Right cardiac atrium (tissue), 5 donors: ENCODE measurements at regions not wholly inside any gene's neighbourhood (a gene's known extent, or its start where the extent isn't known, plus 50 kb on each side); places are given as distances from the start of the nearest gene placed in this dataset.
"Not testable (repeated sequence)": the region's sequence is repeated elsewhere in the genome, so short reads cannot be mapped to it uniquely, and the experiment has no call there.

Experiments
- ATAC-seq, 2 donors: fragments of 200-7000 bp; cut with Tn5 transposase; one replicate each; pipeline versions ENCODE4 v1.8.0 to v1.9.1; 2020; ENCODE audit warnings: moderate library complexity in 2 of 2, mild to moderate bottlenecking in 1 of 2
- DNase-seq, 3 donors: peaks; one replicate each; pipeline ENCODE4 v3.0.0-alpha.2; 2020
- H3K27ac ChIP-seq: one replicate; pipeline ENCODE4 v1.5.1; 2013; ENCODE audit warnings: mild to moderate bottlenecking, low read length, control low read depth, moderate library complexity
- H3K27me3 ChIP-seq: one replicate; pipeline ENCODE4 v1.6.1; 2013; ENCODE audit not compliant: control insufficient read depth, insufficient read depth
- H3K4me1 ChIP-seq: one replicate; pipeline ENCODE4 v1.6.1; 2013; ENCODE audit warnings: low read length; ENCODE audit not compliant: control insufficient read depth, insufficient read depth
- H3K4me3 ChIP-seq: one replicate; pipeline ENCODE4 v1.5.1; 2013; ENCODE audit warnings: low read length, control low read depth
- H3K9me3 ChIP-seq: one replicate; pipeline ENCODE4 v1.6.1; 2013; ENCODE audit warnings: low read length; ENCODE audit not compliant: control insufficient read depth
- WGBS: extraction: QIAGEN DNeasy Blood & Tissue Kit; methylation state at CpG from one replicate; pipeline ENCODE4 v1.1.7; 2013; 5-methylcytosine and 5-hydroxymethylcytosine counted together
- intact Hi-C, 4 donors: fragments of 100-400 bp; cut with DNase I; formaldehyde crosslinking; loops; one replicate each; pipeline versions ENCODE4 v1.11.0 to v1.14.0; 2022 to 2023
- donor health status: healthy with polysubstance abuse.
- donor health status: DM: no; HTN: yes; CAD: no.
- donor health status: DM: no; HTN: no; CAD: no.
- donor health status: DM: no; HTN: yes; CAD: no; lungs with severe emphysema.
- donor health status: DM: yes; HTN: yes; CAD: no.

DNA sequence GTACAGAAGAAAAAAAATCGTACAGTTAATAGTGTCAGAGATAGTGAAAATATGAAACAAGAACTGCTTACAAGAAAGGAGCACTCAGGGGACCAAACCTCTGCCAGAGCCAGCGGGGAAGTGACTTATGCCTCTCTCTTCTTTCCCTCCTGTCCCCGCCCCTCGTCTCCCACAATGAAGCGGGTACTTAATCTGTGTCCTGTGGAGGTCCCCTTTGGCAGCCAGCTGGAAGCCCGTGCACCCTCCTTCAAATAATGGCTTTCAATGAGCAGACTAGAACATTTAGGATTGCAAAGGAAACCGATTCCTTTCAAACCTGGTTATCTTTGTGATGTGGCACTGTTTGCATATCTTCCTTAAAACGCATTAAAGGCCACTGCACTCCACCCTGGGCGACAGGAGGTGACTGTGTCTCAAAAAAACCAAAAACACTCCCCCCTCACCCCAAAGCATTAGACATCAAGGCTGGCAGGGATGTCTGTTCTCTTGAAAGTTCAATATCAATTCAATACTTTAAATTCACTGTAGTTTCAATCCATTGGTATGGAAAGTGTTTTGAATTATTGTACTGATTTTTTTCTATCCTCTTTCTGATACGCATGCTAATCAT is 51.7 kb downstream of the PPIAL4C start:
- H3K27me3 ChIP-seq, H3K4me1 ChIP-seq, ATAC-seq, H3K27ac ChIP-seq, H3K9me3 ChIP-seq, H3K4me3 ChIP-seq, intact Hi-C loops: not testable (repeated sequence)
- peak in 1 of 3 donors; percentile 42 for DNase-seq
- WGBS, result 39% methylated on average over 7 of the region's 10 CpGs

DNA sequence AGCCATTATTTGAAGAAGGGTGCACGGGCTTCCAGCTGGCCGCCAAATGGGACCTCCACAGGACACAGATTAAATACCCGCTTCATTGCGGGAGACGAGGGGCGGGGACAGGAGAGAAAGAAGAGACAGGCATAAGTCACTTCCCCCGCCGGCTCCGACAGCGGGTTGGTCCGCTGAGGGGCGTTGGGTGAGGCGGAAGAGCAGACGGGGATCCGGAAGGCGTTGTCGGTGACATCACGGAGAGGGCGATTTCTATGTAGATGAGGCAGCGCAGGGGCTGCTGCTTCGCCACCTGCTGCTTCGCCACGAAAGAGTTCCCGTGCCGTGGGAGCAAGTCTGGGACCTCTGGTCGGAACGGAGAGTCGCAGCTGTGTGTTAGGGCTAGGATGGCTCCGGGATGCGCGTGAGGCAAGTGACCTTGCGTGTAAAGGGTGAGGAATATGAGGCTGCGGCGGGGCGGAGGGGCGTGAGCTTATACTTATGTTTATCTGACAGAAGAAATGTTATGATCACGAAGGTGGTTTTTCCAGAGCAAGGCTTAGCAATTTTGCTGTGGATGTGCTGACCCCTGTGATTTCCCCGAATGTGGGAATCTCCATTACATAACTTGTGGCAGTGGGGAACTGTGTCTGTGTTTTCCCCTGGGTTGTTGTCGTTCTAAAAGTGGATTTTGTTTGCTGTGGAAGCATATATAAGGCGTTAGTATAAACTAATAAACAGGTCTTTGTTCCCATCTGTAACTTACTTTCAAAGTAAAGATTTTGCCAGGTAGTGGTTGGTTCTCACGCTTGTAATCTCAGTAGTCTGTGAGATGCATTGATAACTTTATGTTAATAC is 52.9 kb downstream of the PPIAL4C start:
- H3K27me3 ChIP-seq, H3K4me1 ChIP-seq, H3K9me3 ChIP-seq, intact Hi-C loops: not testable (repeated sequence)
- peak overlapping the region; percentile 71 for H3K27ac ChIP-seq
- peak overlapping the region; percentile 52 for H3K4me3 ChIP-seq
- ATAC-seq (peak; percentile 98), DNase-seq (peak; percentile 91 to 96 (median 95))
- WGBS, result under 1% methylated on average over 40 of the region's 41 CpGs

DNA sequence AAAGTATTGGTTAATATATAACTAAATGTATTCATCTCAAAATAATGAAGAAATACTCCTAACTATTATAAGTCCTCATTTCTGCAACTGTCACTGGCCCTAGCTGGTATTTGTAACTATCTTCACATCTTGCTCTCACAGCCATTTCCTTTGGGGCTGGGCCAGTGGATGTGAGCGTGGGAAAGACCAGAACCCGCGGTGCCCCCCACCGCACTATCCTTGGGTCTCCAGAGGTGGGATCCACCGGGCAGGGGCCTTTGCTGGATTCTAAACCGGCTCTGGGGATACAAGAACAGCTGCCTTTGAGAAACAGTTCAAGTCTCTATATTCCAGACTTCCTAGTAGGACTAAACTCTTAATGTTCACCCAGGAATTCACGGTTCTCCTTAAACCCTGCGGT is 54.8 kb downstream of the PPIAL4C start:
- DNase-seq, H3K4me3 ChIP-seq, intact Hi-C loops, ATAC-seq, H3K27me3 ChIP-seq, H3K4me1 ChIP-seq, H3K9me3 ChIP-seq, H3K27ac ChIP-seq: not testable (repeated sequence)
- WGBS, result 82% methylated on average over 8 of the region's 8 CpGs

DNA sequence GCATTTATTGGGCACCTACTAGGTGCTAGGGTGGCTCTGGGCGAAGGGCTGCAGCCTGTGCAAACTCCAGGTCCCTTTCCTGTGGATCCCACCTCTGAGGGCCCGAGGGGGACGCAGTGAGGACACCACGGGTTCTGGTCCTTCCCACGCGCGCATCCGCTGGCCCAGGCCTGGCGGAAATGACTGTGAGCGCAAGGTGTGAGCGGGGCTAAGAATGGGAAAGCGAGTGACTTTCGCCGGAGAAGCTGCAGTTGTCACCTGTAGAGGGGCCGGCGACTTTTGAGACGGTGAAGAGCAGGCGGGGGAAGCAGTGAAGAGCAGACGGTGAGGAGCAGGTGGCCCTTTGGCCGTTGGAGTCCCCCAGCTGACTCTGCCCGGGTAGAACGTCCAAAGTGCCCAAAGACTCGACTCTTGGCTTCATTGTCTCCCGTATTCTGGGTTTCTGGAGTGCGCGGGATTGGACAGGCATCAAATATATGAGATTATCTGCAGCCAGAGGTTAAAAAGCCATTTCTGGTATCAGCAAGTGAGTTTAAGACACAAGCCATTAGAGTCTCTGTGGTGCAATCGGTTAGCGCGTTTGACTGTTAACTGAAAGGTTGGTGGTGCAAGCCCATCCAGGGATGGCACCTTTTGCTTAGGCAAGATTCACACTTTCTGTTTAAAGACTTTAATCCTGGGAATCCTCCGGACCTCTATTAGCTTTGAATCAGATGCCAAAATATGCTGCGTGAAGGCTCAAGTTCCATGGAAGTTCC is 55.4 kb downstream of the PPIAL4C start:
- H3K9me3 ChIP-seq, H3K27ac ChIP-seq, intact Hi-C loops, H3K27me3 ChIP-seq, ATAC-seq, H3K4me3 ChIP-seq, H3K4me1 ChIP-seq: not testable (repeated sequence)
- WGBS, result 89% methylated on average over 26 of the region's 31 CpGs
- DNase-seq, result peak in 1 of 3 donors; percentile 47

DNA sequence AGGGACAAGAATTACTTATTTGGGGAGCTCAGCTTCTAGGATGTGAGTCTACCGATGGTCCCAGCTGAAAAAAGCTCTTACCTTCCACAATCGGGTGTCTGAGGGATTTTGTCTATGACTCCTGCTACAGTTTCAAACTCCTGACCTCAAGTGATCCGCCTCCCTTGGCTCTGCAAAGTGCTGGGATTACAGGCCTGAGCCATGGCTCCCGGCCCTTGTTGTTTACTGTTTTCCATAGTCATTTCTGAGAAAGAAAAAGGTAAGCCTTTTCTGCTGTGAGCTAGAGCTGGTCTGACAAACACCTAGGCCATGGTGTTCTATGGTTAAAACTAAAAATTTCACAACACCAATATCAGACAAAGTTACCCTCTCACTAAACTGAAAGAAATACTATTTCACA is 57.5 kb downstream of the PPIAL4C start:
- H3K27ac ChIP-seq, H3K4me1 ChIP-seq, H3K27me3 ChIP-seq, H3K9me3 ChIP-seq, ATAC-seq, intact Hi-C loops, DNase-seq, H3K4me3 ChIP-seq: not testable (repeated sequence)
- WGBS, result 76% methylated on average over 4 of the region's 4 CpGs

DNA sequence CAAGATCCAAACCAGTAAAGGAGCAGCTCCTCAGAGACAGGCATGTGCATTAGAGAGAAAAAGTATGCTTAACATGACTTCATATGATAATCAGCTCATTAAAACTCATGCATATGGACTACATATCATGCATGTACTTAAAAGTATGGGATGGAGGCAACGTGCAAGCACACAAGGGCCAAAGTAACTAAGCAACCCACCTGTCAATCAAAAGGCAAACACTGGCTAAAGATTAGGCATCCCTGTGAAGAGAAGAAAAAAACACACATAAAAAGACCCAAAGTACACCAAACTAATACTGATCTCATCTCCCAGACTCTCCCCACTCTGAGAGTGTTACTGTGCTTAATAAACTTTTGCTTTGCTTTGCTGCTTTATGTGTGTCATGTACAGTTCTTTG is 61.2 kb downstream of the PPIAL4C start:
- H3K27ac ChIP-seq, H3K4me1 ChIP-seq, H3K27me3 ChIP-seq, H3K4me3 ChIP-seq, ATAC-seq, H3K9me3 ChIP-seq, DNase-seq, intact Hi-C loops: not testable (repeated sequence)
- WGBS, result 53% methylated on average over 1 of the region's 1 CpG

DNA sequence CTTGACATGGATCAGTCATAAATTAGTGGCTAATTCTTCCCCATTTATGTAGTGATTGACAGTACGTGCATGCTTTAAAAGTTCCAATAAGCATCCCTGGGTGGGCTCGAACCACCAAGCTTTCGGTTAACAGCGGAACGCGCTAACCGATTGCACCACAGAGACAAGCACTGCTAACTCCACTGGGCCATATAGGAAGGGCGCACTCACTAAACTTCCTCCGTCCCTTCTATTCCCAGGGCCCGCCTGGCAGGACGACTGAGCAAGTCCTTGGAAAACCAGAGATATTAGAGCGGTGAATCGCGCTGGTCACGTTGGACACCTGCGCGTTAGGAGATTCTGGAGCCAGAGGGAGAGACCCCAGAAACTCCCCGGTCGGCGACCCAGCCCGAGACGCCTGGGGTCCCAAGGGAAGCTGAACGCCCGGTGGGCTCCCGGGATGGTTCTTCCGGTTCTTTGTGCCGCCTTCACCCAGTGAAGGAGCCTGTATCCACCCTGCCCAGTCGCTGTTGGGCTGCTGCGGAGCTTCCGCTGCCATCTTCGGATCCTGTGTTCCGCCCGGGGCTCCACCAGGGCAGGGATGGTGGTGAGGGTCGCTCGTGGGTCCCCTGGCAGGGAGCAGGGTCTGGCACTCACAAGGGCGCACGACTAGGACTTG is 62.8 kb downstream of the PPIAL4C start:
- 7% methylated on average over 29 of the region's 37 CpGs for WGBS
- H3K4me3 ChIP-seq, result peak overlapping the region; percentile 20
- H3K9me3 ChIP-seq, H3K4me1 ChIP-seq, H3K27me3 ChIP-seq, intact Hi-C loops, H3K27ac ChIP-seq: not testable (repeated sequence)
- peak in 2 of 3 donors; percentile 30 to 38 for DNase-seq
- ATAC-seq, result peak; percentile 43 to 55

DNA sequence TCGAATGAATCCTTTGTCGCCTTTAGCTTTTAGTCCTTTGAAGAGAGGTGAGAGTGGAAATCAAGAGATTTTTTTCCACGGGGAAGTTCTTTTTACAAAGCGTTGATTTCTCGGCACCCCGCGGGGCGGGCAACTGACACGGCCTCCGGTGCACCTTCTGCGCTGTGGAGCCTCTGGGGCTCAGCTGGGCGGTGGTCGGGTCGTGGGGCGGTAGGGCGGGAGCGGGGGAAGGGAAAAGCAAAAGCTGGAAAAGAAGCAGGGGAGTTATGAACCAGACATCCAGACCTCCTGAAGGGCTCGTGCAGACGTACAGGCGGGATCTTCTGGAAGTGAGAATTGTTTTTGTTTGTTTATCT is 63.3 kb downstream of the PPIAL4C start:
- WGBS, result 15% methylated on average over 17 of the region's 20 CpGs
- intact Hi-C loops, H3K9me3 ChIP-seq, ATAC-seq, H3K4me3 ChIP-seq, H3K27me3 ChIP-seq, H3K27ac ChIP-seq, H3K4me1 ChIP-seq: not testable (repeated sequence)
- peak in 2 of 3 donors; percentile 13 to 45 for DNase-seq

DNA sequence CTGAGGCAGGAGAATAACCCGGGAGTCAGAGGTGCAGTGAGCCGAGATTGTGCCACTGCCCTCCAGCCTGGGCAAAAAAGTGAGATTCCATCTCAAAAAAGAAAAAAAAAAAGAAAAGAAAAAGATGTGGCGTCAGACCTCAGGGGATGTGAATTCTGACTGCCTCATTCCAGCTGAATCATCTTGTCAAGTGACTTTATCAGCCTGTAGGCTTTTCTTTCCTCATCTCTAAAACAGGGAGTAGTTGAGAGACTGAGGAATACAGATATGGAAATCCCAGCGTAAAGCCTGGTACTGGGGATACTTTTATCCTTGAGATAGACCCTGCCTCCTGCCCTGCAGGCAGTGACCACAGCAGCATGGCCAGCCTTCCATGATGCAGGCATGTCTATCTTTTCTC is 74.1 kb downstream of the PPIAL4C start:
- ATAC-seq, intact Hi-C loops, H3K9me3 ChIP-seq, H3K4me3 ChIP-seq, DNase-seq, H3K27ac ChIP-seq, H3K27me3 ChIP-seq, H3K4me1 ChIP-seq: not testable (repeated sequence)
- WGBS, result 65% methylated on average over 4 of the region's 4 CpGs

DNA sequence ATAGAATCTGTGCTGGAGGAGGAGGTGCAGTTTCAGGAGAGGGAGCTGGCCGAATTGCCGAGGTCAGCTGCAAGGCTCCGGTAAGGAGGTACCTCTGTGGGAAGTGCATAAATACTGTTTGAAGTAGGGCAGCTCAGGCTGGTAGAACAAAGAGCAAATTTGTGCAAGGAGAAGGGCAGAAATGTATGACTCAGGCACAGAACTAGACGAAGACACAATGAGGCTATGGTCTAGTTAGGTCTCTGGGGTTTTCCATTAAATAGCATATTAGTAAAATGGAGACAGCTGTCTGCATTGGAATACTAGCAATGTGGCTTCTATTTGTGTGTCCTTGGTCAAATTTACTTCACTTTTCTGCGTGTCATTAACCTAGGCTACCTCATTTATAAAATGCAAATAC is 74.5 kb downstream of the PPIAL4C start:
- H3K4me1 ChIP-seq, intact Hi-C loops, ATAC-seq, H3K9me3 ChIP-seq, H3K4me3 ChIP-seq, H3K27ac ChIP-seq, DNase-seq, H3K27me3 ChIP-seq: not testable (repeated sequence)
- WGBS, result 64% methylated on average over 2 of the region's 5 CpGs

DNA sequence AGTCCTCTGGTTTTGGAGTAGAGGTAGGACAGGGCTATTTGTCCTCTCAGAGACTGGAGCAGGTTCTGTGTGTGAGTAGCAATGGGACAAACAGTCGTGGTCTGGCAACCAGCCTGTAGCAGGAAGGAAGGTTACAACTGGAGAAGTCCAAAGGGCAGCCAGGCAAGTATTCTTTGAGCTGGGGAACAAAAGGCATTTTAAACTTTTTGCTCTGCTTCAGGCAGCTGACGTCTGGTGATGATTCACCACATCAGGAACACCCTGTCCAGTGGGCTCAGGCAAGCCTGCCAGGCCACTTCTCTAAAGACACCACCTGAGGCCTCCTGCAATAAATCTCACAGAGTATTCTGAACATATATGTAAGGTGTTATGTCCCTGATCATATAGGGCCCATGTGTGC is 81.0 kb downstream of the PPIAL4C start:
- H3K27ac ChIP-seq, H3K27me3 ChIP-seq, DNase-seq, H3K4me1 ChIP-seq, intact Hi-C loops, H3K9me3 ChIP-seq, H3K4me3 ChIP-seq: not testable (repeated sequence)
- WGBS, result 55% methylated on average over 1 of the region's 2 CpGs
- peak in 1 of 2 donors; percentile 67 for ATAC-seq
